COR-L47 (cell line): ENCODE measurements at regions not wholly inside any gene's neighbourhood (a gene's known extent, or its start where the extent isn't known, plus 50 kb on each side); places are given as distances from the start of the nearest gene placed in this dataset.

Source experiments
- DNase-seq: peaks from one replicate; lab custom pipeline; 2025; lab: John Stamatoyannopoulos, UW

- no peak for DNase-seq
These were observed 245.2 kb downstream of the KLF6 start for GRCh38 chr10:3539696-3540383.

GRCh38 chr10:3538656-3539531 lies 246.1 kb downstream of the KLF6 start:
- no peak for DNase-seq

GRCh38 chr10:3538291-3538655 lies 246.7 kb downstream of the KLF6 start:
- DNase-seq = no peak

- no peak for DNase-seq
These were observed 247.5 kb downstream of the KLF6 start for GRCh38 chr10:3537518-3537917.

- DNase-seq = no peak
These were observed 250.0 kb downstream of the KLF6 start for GRCh38 chr10:3535001-3535400.

GRCh38 chr10:3534433-3534832 lies 250.6 kb downstream of the KLF6 start:
- no peak for DNase-seq

GRCh38 chr10:3533296-3533695 lies 251.7 kb downstream of the KLF6 start:
- no peak for DNase-seq

- no peak for DNase-seq
These were observed 252.4 kb downstream of the KLF6 start for GRCh38 chr10:3532644-3533043.

- no peak for DNase-seq
These were observed 253.3 kb downstream of the KLF6 start for GRCh38 chr10:3531670-3532069.

GRCh38 chr10:3530783-3531645 lies 254.0 kb downstream of the KLF6 start:
- DNase-seq = no peak

- DNase-seq = no peak
These were observed 254.7 kb downstream of the KLF6 start for GRCh38 chr10:3530346-3530745.

- no peak for DNase-seq
These were observed 255.3 kb downstream of the KLF6 start for GRCh38 chr10:3529691-3530090.

GRCh38 chr10:3528823-3529403 lies 256.1 kb downstream of the KLF6 start:
- no peak for DNase-seq

GRCh38 chr10:3528271-3528670 lies 256.7 kb downstream of the KLF6 start:
- no peak for DNase-seq

GRCh38 chr10:3527869-3528268 lies 257.1 kb downstream of the KLF6 start:
- no peak for DNase-seq

- no peak for DNase-seq
These were observed 258.1 kb downstream of the KLF6 start for GRCh38 chr10:3526727-3527501.

- no peak for DNase-seq
These were observed 259.1 kb downstream of the KLF6 start for GRCh38 chr10:3525832-3526449.

GRCh38 chr10:3524086-3524960 lies 260.7 kb downstream of the KLF6 start:
- no peak for DNase-seq

- DNase-seq = no peak
These were observed 261.5 kb downstream of the KLF6 start for GRCh38 chr10:3523309-3524050.
